Stimulated activated CD4-positive, alpha-beta T cell treated with anti-CD3 and anti-CD28 coated beads, Interleukin-15, amount 100 ng/mL, for 24 hours (primary cell): ENCODE measurements at regions not wholly inside any gene's neighbourhood (a gene's known extent, or its start where the extent isn't known, plus 50 kb on each side); places are given as distances from the start of the nearest gene placed in this dataset.
"Not testable (repeated sequence)": the region's sequence is repeated elsewhere in the genome, so short reads cannot be mapped to it uniquely, and the experiment has no call there.

Experiments used
- DNase-seq: peaks from one replicate; pipeline ENCODE4 v3.0.0-alpha.2; 2020

- DNase-seq, result no peak
Observed at GRCh38 chr3:102936511-102937045, 501.8 kb downstream of the ZPLD1 start.

DNA sequence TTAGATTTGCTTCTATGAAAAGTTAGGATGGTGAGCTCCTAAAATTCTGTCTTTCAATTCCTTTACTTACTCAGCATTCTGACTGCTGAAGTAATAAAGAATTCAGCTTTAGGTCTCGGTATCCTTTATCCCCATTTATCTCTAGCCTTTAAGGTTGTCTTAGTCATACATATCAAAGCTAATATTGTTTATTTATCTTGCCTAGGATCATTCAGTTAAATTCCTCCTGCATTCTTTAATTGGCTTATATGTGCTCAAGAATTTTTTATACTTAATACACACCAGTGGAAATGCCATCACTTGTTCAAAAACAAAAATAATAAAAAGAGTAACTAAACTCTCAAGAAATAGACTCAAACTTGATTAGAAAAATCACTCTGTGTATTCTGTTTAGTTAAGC is 507.0 kb downstream of the ZPLD1 start:
- no peak for DNase-seq

DNA sequence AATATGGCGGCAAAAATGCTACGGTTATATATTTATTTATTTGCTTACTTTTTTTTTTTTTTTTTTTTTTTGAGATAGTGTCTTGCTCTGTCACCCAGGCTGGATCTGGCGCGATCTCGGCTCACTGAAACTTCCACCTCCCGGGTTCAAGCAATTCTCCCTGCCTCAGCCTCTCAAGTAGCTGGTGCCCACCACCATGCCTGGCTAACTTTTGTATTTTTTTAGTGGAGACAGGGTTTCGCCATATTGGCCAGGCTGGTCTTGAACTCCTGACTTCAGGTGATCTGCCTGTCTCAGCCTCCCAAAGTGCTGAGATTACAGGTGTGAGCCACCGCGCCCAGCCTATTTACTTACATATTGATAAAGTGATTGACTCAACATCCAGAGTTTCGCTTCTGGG is 511.6 kb downstream of the ZPLD1 start:
- not testable (repeated sequence) for DNase-seq

DNA sequence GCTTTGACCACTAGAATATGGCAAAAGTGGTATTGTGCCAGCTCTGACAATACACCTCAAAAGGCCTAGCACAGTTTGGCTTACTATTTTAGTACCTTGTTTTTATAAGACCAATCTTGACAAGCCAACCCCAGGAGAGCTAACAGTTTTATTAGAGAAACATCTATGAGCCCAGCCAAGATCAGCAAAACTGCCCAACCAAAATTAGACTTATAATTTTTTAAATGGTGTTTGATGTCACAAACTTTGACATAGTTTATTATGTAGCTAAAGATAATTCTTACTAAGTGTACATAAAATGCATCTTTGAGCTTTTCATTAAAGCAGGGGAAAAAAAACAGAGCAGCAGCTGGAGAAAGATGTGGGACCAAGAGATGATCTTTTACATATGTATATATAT is 537.5 kb downstream of the ZPLD1 start:
- no peak for DNase-seq

- DNase-seq, result no peak
Observed at GRCh38 chr3:102974333-102974732, 539.5 kb downstream of the ZPLD1 start.

- DNase-seq, result no peak
Observed at GRCh38 chr3:102979191-102979590, 544.4 kb downstream of the ZPLD1 start.

DNA sequence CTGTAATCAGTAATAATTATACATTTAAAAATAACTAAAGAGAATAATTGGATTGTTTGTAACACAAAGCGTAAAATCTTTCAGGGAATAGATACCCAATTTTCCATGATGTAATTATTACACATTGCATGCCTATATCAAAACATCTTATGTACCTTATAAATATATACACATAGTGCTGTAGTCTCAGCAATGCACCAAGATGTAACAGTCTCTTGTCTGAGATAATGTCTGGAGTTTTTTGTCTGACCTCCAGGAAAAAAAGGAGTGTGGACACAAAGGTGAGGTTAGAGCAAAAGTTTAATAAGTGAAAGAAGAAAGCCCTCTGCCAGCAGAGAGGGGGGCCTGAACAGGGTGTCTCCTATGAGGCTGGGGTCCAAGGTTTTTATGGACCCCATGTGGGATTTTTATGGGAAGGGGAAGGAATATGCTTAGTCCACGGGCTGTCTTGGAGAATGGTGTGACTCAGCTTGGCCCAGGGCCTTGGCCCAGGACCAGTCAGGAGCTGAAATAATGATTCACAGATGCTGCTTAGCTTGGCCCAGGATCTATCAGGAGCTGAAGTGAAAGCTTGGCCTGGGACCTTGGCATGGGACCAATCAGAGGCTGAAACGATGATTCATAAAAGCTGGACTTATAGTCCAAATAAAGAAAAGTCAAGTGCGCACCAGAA is 545.0 kb downstream of the ZPLD1 start:
- DNase-seq, result no peak

DNA sequence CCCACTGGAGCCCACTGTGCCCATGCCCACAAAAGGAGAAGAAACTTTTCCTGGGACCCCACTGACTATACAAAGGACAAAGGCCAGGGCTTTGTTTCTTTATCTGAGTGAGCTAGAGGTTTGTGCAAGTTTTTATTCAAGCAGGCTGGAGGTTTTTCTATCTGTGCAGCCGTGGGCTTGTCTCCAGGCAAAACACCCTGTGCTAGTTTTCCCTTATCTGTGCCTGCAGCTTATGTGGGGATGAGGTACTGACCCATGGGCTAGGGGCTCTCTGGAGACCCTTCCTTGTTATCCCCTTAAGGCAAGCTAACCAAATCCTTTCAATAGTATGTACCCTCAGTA is 545.5 kb downstream of the ZPLD1 start:
- DNase-seq, result no peak

- no peak for DNase-seq
Observed at GRCh38 chr3:103002425-103003176, 567.8 kb downstream of the ZPLD1 start.

- no peak for DNase-seq
Observed at GRCh38 chr3:103006526-103007183, 571.8 kb downstream of the ZPLD1 start.

DNA sequence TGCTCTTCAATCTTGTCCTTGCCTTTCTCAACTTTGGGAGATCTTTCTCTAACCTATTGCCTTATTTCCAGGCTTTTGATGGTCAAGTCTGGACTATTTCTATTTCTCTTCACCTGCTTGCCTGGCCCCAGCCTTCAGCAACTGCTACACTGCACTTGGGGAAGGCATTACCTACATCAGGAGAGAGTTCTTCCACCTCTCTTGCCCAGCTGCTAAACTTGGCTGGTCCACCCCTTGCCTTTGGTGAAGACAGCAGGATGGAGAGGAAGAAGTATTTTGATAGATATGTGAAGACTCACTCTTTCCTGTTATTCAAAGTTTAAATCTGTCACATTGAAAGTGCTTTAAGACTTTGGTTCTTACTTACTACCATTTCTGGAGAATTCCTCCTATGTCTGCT is 574.8 kb downstream of the ZPLD1 start:
- DNase-seq, result no peak

GRCh38 chr3:103025880-103026279 is 591.1 kb downstream of the ZPLD1 start:
- no peak for DNase-seq

DNA sequence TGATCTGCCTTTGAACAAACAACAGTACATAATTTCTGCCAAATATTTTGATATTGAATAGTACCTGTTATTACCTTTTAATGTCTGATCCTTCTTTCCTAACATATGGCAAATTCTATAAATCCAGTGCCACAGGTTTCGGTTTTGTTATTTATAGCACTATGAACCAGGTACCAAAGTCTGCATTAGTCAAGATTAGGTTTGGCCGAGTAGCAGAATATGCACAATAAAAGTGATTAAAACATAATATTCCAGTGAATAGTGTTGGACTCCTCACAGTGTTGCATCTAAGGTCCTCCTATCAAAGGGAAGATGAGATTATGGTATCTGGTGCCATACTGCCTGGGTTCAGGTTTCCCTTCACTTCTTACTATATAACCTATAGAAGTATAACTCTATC is 599.0 kb downstream of the ZPLD1 start:
- DNase-seq, result no peak

GRCh38 chr3:103047640-103048039 is 612.8 kb downstream of the ZPLD1 start:
- no peak for DNase-seq

- no peak for DNase-seq
Observed at GRCh38 chr3:103048068-103048722, 613.4 kb downstream of the ZPLD1 start.

GRCh38 chr3:103052236-103052830 is 617.5 kb downstream of the ZPLD1 start:
- no peak for DNase-seq

DNA sequence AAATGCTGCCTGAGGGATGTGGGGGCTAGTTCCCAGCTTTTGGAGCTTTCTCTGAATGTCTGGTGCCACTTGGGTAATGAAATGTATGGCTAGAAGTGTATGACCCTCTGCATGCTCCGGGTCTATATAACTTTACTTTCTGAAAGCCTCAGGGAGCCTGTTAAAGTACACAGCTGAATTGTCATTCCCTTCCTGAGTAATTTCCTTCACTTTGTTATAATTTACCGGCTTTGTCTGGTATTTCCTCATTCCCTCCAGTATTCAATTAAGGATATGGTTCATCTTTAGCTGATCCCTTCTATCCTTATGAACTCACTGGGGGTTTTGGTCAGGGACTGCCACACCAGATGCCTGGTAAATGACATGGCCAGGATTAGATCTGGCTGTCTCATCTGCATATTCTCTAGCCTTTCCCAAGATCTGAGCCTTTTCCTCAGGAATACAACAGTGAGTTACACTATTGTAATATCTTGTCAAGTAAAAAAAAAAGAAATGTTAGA is 620.3 kb downstream of the ZPLD1 start:
- DNase-seq, result no peak

DNA sequence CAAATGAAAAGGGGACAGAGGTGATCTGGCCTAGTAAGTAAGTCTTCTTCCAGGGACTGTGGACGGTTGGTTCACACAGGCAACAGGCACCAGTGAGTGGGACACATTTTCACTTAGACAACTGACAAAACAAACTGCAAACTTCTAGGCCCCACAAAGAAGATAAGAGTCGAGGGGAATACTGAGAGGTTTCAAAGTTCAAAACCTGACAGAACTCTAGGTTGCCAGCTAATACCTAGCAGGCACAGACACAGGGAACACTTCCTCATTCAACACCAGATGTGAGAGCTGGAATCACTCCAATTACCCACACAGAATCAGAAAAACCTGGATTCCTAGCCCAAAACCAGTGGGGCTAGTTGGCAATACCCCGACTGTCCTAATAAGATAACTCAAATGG is 621.7 kb downstream of the ZPLD1 start:
- no peak for DNase-seq

DNA sequence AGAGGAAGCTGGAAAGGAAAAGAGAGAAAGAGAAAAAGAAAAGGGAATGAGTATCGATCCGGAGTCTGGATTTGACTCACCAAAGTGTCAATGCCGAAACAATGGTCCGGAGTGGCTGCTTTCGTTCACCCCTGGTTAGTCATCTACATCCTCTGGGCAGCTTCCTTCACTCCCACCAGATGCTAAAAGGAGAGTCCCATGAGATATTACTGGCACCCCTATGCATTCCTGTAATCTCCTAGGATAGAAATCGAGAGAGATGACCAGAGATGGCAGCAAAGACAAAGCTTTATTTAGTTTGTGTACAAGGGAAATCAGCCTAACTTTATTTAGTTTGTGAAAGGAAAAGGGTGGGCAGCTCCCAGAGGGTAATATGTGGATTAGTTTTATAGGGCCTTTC is 622.2 kb downstream of the ZPLD1 start:
- DNase-seq, result no peak

GRCh38 chr3:103057487-103057886 is 622.7 kb downstream of the ZPLD1 start:
- DNase-seq, result no peak

GRCh38 chr3:103059432-103059831 is 624.6 kb downstream of the ZPLD1 start:
- DNase-seq, result no peak

- no peak for DNase-seq
Observed at GRCh38 chr3:103060242-103060641, 625.4 kb downstream of the ZPLD1 start.

- no peak for DNase-seq
Observed at GRCh38 chr3:103067963-103068362, 633.1 kb downstream of the ZPLD1 start.
